Bronchial epithelial cell (primary cell): ENCODE measurements at regions not wholly inside any gene's neighbourhood (a gene's known extent, or its start where the extent isn't known, plus 50 kb on each side); places are given as distances from the start of the nearest gene placed in this dataset.

Source experiments
- DNase-seq: peaks from one replicate; pipeline ENCODE4 v3.0.0-alpha.2; 2010; ENCODE audit warnings: low read depth
- FAIRE-seq: peaks from 2 replicates; lab custom pipeline; 2011; peaks lifted over from hg19 to GRCh38; lab: Jason Lieb, UNC
- H3K27me3 ChIP-seq: 2 replicates; pipeline ENCODE4 v1.5.1; 2011; ENCODE audit warnings: low read length; ENCODE audit not compliant: control insufficient read depth, insufficient read depth
- H3K36me3 ChIP-seq: 2 replicates; pipeline ENCODE4 v1.5.1; 2011; ENCODE audit warnings: low read length; ENCODE audit not compliant: control insufficient read depth, insufficient read depth
- H3K4me3 ChIP-seq: 2 replicates; pipeline ENCODE4 v1.5.1; 2011; ENCODE audit warnings: mild to moderate bottlenecking, low read depth, low read length, control low read depth
- TF ChIP-seq, protein P1 (sequence below): IDR thresholded peaks from 2 replicates; pipeline ENCODE4 v1.5.1; 2011; ENCODE audit warnings: mild to moderate bottlenecking, moderate library complexity, low read length, control low read depth, inconsistent platforms; ENCODE audit not compliant: insufficient read depth, severe bottlenecking

DNA sequence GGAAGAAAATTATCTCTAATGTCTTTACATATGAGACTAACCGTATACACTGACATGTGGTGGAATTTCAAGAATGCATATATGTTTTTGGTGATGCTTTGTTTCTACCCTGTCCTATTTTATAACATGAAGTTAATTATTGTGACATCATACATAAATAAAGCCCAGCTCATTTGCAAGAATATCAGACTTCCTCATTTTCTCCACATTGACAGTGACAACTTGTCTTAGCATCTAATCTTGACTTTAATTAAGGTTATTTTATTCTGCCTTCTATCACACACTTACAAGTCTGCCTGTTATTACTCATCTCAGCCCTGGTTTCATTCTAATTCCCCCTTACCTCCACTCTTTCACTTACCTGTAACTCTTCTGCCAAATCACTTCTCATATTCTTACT, 140.6 kb upstream of the STARD13 start:
- no peak for DNase-seq
- TF ChIP-seq, protein P1, sequence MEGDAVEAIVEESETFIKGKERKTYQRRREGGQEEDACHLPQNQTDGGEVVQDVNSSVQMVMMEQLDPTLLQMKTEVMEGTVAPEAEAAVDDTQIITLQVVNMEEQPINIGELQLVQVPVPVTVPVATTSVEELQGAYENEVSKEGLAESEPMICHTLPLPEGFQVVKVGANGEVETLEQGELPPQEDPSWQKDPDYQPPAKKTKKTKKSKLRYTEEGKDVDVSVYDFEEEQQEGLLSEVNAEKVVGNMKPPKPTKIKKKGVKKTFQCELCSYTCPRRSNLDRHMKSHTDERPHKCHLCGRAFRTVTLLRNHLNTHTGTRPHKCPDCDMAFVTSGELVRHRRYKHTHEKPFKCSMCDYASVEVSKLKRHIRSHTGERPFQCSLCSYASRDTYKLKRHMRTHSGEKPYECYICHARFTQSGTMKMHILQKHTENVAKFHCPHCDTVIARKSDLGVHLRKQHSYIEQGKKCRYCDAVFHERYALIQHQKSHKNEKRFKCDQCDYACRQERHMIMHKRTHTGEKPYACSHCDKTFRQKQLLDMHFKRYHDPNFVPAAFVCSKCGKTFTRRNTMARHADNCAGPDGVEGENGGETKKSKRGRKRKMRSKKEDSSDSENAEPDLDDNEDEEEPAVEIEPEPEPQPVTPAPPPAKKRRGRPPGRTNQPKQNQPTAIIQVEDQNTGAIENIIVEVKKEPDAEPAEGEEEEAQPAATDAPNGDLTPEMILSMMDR: no peak
- FAIRE-seq: no peak
- no peak overlapping the region for H3K4me3 ChIP-seq
- H3K27me3 ChIP-seq: no peaks in the 10 kb centered on the region
- no peaks in the 10 kb centered on the region for H3K36me3 ChIP-seq

DNA sequence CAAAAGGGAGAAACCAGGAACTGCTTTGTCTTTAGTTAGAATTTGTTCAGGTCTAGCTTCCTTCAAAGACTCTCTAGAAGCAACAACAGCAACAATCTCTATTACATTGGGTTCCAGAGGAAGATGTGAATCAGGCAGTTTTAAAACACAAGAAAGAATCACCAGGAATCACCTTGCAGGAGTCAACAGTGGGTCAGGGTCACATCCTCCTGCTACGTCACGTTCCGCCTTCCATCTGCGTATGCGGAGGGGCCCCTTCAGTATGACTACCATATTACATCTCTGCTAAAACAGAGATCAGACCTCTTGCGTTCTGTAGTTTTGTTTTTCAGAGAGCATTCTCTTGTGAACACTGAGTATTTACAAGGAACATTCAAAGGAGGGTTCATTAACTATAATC, 147.8 kb upstream of the STARD13 start:
- no peak for FAIRE-seq

DNA sequence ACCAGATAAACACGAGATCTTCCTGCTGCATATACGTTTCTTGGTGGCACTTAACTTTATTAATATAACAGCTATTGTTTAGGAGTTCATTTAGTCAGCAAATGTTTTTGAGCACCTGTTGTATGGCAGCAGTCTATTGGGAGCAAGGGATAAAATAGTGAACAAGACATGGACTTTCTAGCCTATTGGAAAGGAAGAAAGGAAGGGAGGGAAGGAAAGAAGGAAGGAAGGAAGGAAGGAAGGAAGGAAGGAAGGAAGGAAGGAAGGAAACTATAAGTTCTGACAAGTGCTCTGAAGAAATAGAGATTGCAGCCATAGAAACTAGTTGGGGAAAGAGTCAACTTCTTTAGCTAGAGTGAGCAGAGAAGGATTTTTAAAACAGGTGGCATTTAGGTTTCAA, 149.1 kb upstream of the STARD13 start:
- TF ChIP-seq, protein P1: no peak
- H3K27me3 ChIP-seq: no peaks in the 10 kb centered on the region
- no peaks in the 10 kb centered on the region for H3K36me3 ChIP-seq
- DNase-seq (no peak), FAIRE-seq (no peak)
- H3K4me3 ChIP-seq: no peak overlapping the region

More for the DNA sequence above, 147.8 kb upstream of the STARD13 start:
- no peak overlapping the region for H3K4me3 ChIP-seq
- no peaks in the 10 kb centered on the region for H3K36me3 ChIP-seq
- H3K27me3 ChIP-seq: no peaks in the 10 kb centered on the region
- no peak for DNase-seq
- TF ChIP-seq, protein P1: no peak

DNA sequence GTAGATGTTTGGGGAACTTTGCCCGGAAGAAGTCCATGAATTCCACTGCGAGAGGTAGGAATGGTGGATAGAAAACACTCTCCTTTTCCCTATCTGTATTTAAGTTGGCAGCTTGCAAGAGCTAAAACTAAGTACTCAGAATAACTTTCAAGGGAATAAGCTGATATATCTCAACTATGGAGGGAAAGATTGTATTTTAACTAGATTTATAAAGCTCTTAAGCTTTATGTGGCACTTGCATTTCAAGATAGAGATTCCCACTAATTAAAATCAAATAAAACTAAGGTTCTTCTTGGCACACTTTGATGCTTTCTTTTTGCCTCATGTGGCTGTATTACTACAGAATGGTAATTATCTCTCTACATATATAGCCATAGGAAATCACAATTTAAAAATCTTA, 149.7 kb upstream of the STARD13 start:
- H3K27me3 ChIP-seq: no peaks in the 10 kb centered on the region
- DNase-seq: no peak
- H3K4me3 ChIP-seq: no peak overlapping the region
- no peaks in the 10 kb centered on the region for H3K36me3 ChIP-seq
- FAIRE-seq: no peak
- TF ChIP-seq, protein P1: no peak

DNA sequence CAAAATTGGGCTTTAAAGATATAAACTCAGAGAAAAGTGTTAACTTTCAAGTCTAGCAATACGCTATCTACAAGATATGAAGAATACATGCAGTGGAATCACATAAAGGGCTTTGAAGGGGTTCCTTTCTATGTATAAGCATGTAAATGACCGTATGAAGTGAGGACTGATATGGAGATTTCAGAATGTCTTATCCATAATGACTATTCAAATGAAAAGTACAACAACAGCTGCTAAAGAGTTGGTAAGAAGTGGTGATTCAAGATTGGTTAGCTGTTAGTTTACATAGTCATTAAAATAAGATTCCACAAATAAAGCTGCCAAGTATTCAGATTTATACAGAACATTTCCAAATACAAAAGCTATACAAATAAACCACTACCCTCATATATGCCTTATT, 153.4 kb upstream of the STARD13 start:
- Histone ChIP-seq H3K27me3 (no peaks in the 10 kb centered on the region), H3K36me3 (no peaks in the 10 kb centered on the region), H3K4me3 (no peak overlapping the region)
- TF ChIP-seq, protein P1: no peak
- FAIRE-seq: no peak
- DNase-seq: no peak

DNA sequence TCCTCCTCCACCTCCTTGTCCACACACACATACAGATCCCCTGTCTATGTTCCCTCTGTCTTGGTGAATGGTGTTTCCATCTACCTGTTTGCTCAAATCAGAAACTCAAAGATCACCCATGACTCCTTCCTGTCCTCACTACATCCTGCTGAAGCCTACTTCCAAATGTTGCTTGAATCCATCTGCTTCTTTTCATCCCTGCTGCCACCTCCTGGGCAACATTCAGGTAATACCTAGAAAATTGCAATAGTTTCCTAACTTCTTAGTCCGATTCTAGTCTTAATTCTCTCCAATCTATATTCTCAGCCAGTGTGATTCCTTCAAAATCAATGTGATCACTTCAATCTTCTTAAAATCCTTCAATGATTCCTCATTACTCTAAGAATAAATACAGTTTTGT, 155.5 kb upstream of the STARD13 start:
- DNase-seq: peak; percentile 46
- Histone ChIP-seq H3K27me3 (no peaks in the 10 kb centered on the region), H3K4me3 (no peak overlapping the region), H3K36me3 (no peaks in the 10 kb centered on the region)
- TF ChIP-seq, protein P1: peak; percentile 19
- no peak for FAIRE-seq
